Thyroid gland (tissue), 4 donors: ENCODE measurements at regions not wholly inside any gene's neighbourhood (a gene's known extent, or its start where the extent isn't known, plus 50 kb on each side); places are given as distances from the start of the nearest gene placed in this dataset.

Experiments used
- DNase-seq, 2 donors: peaks; one replicate each; pipeline ENCODE4 v3.0.0-alpha.2; 2019
- H3K27ac ChIP-seq, 3 donors: fragments of 200-600 bp; sonication (generic); 1 replicate in 2 of 3; 2 replicates in 1 of 3; pipeline ENCODE4 v1.5.1; 2016 to 2019; ENCODE audit warnings: mild to moderate bottlenecking in 1 of 3, moderate library complexity in 1 of 3
- H3K27me3 ChIP-seq: fragments of 200-600 bp; sonication (generic); one replicate; pipeline ENCODE4 v1.5.1; 2019
- H3K36me3 ChIP-seq, 2 donors: fragments of 200-600 bp; sonication (generic); one replicate each; pipeline ENCODE4 v1.5.1; 2016 to 2019
- H3K4me1 ChIP-seq, 2 donors: fragments of 200-600 bp; sonication (generic); one replicate each; pipeline ENCODE4 v1.5.1; 2017 to 2019
- H3K4me3 ChIP-seq, 3 donors: fragments of 200-600 bp; sonication (generic); replicated peaks in 1 of 3; 1 replicate in 2 of 3; 2 replicates in 1 of 3; pipeline ENCODE4 v1.5.1; 2016; ENCODE audit warnings: mild to moderate bottlenecking in 1 of 3
- H3K9me3 ChIP-seq: fragments of 200-600 bp; sonication (generic); one replicate; pipeline ENCODE4 v1.5.1; 2017
- POLR2A ChIP-seq, 2 donors: fragments of 450-650 bp; IDR thresholded peaks; one replicate each; pipeline ENCODE4 v1.6.1; 2017; ENCODE audit warnings: antibody characterized with exemption in 2 of 2, mild to moderate bottlenecking in 2 of 2, moderate library complexity in 1 of 2
- WGBS, 2 donors: methylation state at CpG; one replicate each; pipeline ENCODE4 v1.1.5; 2017; 5-methylcytosine and 5-hydroxymethylcytosine counted together
- intact Hi-C: fragments of 100-400 bp; cut with DNase I; formaldehyde crosslinking; loops from one replicate; pipeline ENCODE4 v1.15.1; 2023
- TF ChIP-seq, protein P1 (sequence below), 6 experiments: fragments of 200-600 bp in 3 of 6; fragments of 450-650 bp in 3 of 6; sonication (generic) in 3 of 6; IDR thresholded peaks; one replicate each; pipeline ENCODE4 v1.5.1; 2016 to 2019; ENCODE audit warnings: antibody characterized with exemption in 6 of 6, mild to moderate bottlenecking in 2 of 6, inconsistent platforms in 1 of 6, moderate library complexity in 1 of 6

DNA sequence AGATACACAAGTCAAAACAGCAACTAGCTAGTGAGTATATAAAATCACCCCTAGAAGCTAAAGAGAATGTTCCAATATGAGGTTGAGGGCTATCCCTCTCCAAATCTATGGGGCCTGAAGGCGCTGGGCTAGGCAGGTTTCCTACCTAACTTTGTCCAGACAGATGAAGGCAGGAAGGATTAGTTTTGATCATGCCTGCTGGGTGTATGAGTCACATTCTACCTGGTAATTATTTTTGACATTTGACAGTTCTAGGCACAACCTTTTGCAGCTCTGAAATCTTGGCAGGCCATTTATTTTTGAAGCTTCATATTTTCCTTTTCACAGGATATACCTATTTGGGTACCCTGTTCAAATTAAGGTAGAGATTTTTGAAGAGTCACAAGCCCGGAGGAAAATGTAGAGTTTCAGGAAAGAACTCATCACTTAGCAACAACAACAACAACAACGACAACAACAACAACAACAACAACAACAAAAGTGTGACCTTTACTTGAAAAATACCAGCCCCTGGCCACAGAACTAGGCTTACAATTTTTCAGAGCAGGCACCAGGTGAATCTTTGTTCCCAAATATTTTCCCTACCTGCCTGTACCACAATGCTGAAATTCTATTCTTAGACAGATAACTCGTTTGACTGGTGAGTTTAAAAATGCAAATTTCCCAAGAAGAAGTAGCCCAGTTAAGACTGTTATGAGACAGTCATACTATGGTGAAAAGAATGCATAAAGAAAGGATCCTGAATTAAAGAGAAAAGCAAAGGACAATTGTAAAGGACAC is 175.5 kb upstream of the TUT7 start:
- DNase-seq: no peak
- 78 to 79% methylated on average over 4 of the region's 4 CpGs for WGBS, 2 donors
- no peaks in the 10 kb centered on the region for H3K36me3 ChIP-seq
- intact Hi-C loops: no loop called here
- TF ChIP-seq, protein P1, sequence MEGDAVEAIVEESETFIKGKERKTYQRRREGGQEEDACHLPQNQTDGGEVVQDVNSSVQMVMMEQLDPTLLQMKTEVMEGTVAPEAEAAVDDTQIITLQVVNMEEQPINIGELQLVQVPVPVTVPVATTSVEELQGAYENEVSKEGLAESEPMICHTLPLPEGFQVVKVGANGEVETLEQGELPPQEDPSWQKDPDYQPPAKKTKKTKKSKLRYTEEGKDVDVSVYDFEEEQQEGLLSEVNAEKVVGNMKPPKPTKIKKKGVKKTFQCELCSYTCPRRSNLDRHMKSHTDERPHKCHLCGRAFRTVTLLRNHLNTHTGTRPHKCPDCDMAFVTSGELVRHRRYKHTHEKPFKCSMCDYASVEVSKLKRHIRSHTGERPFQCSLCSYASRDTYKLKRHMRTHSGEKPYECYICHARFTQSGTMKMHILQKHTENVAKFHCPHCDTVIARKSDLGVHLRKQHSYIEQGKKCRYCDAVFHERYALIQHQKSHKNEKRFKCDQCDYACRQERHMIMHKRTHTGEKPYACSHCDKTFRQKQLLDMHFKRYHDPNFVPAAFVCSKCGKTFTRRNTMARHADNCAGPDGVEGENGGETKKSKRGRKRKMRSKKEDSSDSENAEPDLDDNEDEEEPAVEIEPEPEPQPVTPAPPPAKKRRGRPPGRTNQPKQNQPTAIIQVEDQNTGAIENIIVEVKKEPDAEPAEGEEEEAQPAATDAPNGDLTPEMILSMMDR (IDR thresholded peaks at IDR 0.05): no peak
- no peak for TF ChIP-seq POLR2A (IDR thresholded peaks at IDR 0.05)
- H3K4me3 ChIP-seq: no peak overlapping the region
- no peaks in the 10 kb centered on the region for H3K4me1 ChIP-seq
- no peaks in the 10 kb centered on the region for H3K27me3 ChIP-seq
- H3K9me3 ChIP-seq: no peaks in the 10 kb centered on the region
- no peak overlapping the region for H3K27ac ChIP-seq

DNA sequence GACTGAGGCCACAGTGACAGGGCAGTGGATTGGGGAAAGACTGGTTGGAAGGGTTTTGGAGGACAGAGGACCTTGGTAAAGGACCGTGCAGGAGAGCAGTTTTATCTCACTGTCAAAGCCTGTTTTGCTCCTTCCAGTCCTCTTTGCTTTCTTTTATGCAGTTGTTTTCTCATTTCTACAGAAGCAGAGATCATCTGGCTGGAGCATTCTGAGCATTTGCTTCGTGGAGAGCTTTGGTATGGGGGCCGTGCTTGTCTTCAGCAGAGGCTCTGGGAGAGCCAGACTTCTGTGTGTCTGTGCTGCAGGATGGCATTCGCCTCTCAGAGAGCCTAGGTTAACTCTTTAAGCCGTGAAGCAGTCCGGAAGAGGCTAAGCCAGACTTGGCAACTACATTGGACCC is 171.8 kb upstream of the TUT7 start:
- no peak for DNase-seq
- Histone ChIP-seq H3K9me3 (no peaks in the 10 kb centered on the region), H3K36me3 (no peaks in the 10 kb centered on the region), H3K4me1 (no peaks in the 10 kb centered on the region), H3K27ac (no peak overlapping the region), H3K27me3 (no peaks in the 10 kb centered on the region), H3K4me3 (no peak overlapping the region)
- TF ChIP-seq, protein P1 (IDR thresholded peaks at IDR 0.05): no peak
- TF ChIP-seq POLR2A (IDR thresholded peaks at IDR 0.05): no peak
- WGBS, 2 donors: 27 to 28% methylated on average over 6 of the region's 6 CpGs
- intact Hi-C loops: no loop called here

DNA sequence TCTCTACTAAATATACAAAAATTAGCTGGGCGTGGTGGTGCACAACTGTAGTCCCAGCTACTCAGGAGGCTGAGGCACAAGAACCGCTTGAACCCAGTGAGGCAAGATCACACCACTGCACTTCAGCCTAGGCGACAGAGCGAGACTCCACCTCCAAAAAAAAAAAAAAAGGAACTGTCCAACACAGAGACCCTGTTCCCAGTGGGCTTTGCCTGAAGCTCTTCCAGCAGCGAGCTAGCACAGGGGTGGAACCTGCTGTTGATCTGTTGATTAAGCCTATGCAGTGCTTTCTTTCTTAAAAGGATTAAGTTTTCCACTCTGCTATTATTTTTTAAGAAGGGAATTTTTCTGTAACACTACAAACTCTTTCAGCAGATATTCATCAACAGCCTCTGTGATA is 171.0 kb upstream of the TUT7 start:
- 82 to 83% methylated on average over 5 of the region's 5 CpGs for WGBS, 2 donors

DNA sequence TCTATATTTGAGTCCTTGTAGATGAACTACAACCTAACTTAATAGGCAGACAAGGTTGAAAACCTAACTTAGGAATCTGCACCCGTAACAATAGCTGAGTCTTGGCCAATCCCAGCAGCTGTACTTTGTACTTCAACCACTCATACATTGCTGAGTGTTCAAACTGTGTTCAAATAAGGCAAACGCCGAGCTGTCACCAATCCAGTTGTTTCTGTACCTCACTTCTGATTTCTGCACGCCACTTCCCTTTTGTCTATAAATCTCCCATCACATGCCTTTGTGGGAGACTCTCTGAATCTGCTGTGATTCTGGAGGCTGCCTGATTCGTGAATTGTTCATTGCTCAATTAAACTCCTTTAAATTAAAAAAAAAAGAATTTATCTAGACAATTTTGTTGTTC is 167.8 kb upstream of the TUT7 start:
- Histone ChIP-seq H3K4me1 (no peaks in the 10 kb centered on the region), H3K36me3 (no peaks in the 10 kb centered on the region), H3K9me3 (no peaks in the 10 kb centered on the region), H3K27ac (no peak overlapping the region), H3K27me3 (no peaks in the 10 kb centered on the region), H3K4me3 (no peak overlapping the region)
- DNase-seq: no peak
- TF ChIP-seq POLR2A (IDR thresholded peaks at IDR 0.05): no peak
- TF ChIP-seq, protein P1 (IDR thresholded peaks at IDR 0.05): no peak
- WGBS, 2 donors: 83 to 88% methylated on average over 5 of the region's 5 CpGs
- intact Hi-C loops: no loop called here

More for the DNA sequence above, 171.0 kb upstream of the TUT7 start:
- DNase-seq: no peak
- no peaks in the 10 kb centered on the region for H3K9me3 ChIP-seq
- TF ChIP-seq, protein P1 (IDR thresholded peaks at IDR 0.05): no peak
- TF ChIP-seq POLR2A (IDR thresholded peaks at IDR 0.05): no peak
- no peaks in the 10 kb centered on the region for H3K36me3 ChIP-seq
- H3K4me1 ChIP-seq: no peaks in the 10 kb centered on the region
- H3K4me3 ChIP-seq: no peak overlapping the region
- intact Hi-C loops: no loop called here
- no peaks in the 10 kb centered on the region for H3K27me3 ChIP-seq
- no peak overlapping the region for H3K27ac ChIP-seq

DNA sequence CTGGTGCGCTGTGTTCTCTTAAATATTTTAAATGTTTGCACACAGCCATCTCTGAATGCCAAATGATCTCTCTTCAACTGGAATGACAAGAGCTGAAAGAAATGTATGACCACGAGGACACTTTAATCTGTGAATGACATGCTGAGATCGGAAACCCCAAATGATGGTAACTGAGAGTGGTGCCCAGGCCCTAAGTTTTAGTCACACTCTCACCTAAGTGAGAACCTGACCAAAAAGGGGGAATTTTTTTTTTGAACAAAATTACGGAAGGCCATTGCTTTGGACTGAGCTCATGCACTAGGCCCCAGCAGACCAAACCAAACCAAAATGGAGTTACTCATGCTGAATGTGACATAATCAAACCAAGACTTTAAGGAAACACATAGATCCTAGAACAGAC is 167.1 kb upstream of the TUT7 start:
- intact Hi-C loops: no loop called here
- no peak for DNase-seq
- Histone ChIP-seq H3K27ac (no peak overlapping the region), H3K9me3 (no peaks in the 10 kb centered on the region), H3K4me1 (no peaks in the 10 kb centered on the region), H3K27me3 (no peaks in the 10 kb centered on the region), H3K4me3 (no peak overlapping the region), H3K36me3 (no peaks in the 10 kb centered on the region)
- TF ChIP-seq, protein P1 (IDR thresholded peaks at IDR 0.05): no peak
- no peak for TF ChIP-seq POLR2A (IDR thresholded peaks at IDR 0.05)
- 91 to 94% methylated on average over 4 of the region's 4 CpGs for WGBS, 2 donors
